A549 (cell line): ENCODE measurements at regions not wholly inside any gene's neighbourhood (a gene's known extent, or its start where the extent isn't known, plus 50 kb on each side); places are given as distances from the start of the nearest gene placed in this dataset.

Source experiments
- ATAC-seq, 2 experiments: fragments of 200-7000 bp in 1 of 2; fragments of >200 bp in 1 of 2; cut with Nextera tagmentation in 1 of 2; cut with Tn5 transposase in 1 of 2; 3 replicates each; pipeline versions ENCODE4 v1.8.0 to v1.9.1; 2018 to 2020; ENCODE audit warnings: mild to moderate bottlenecking in 1 of 2, moderate library complexity in 1 of 2
- CTCF ChIA-PET: fragments of 300-600 bp; sonication (Branson Sonifier 250); formaldehyde crosslinking; extraction: SDS; loops from one replicate; lab custom pipeline; 2021; ENCODE audit warnings: antibody characterized with exemption, inconsistent platforms; lab: Yijun Ruan, JAX
- POLR2A ChIA-PET: fragments of 350-600 bp; formaldehyde crosslinking; extraction: SDS; loops from one replicate; lab custom pipeline; 2021; ENCODE audit warnings: antibody characterized with exemption, inconsistent platforms; lab: Yijun Ruan, JAX
- DNase-seq, 2 experiments: peaks; one replicate each; pipeline versions ENCODE4 v3.0.0 to v3.0.0-alpha.2; 2011 to 2016; ENCODE audit warnings: low read depth in 1 of 2, low spot score in 1 of 2
- FAIRE-seq: peaks from 2 replicates; lab custom pipeline; 2011; peaks lifted over from hg19 to GRCh38; lab: Jason Lieb, UNC
- H3K27ac ChIP-seq, 2 experiments: fragments of >200 bp; sonication (Bioruptor Twin); formaldehyde crosslinking; 3 replicates each; pipeline ENCODE4 v1.5.1; 2016 to 2017
- H3K4me1 ChIP-seq: fragments of >200 bp; sonication (Bioruptor Twin); formaldehyde crosslinking; 3 replicates; pipeline ENCODE4 v1.6.1; 2016
- H3K4me2 ChIP-seq: fragments of >200 bp; sonication (Bioruptor Twin); formaldehyde crosslinking; 3 replicates; pipeline ENCODE4 v1.6.1; 2016
- H3K4me3 ChIP-seq: fragments of >200 bp; sonication (Bioruptor Twin); formaldehyde crosslinking; 3 replicates; pipeline ENCODE4 v1.5.1; 2016
- H3K9me3 ChIP-seq: fragments of >200 bp; sonication (Bioruptor Twin); formaldehyde crosslinking; 3 replicates; pipeline ENCODE4 v1.6.1; 2016
- BHLHE40 ChIP-seq: IDR thresholded peaks from 2 replicates; pipeline ENCODE4 v1.6.1; 2012; ENCODE audit warnings: low read depth, low read length, inconsistent platforms
- CBX8 ChIP-seq: fragments of 200-600 bp; sonication (generic); IDR thresholded peaks from 2 replicates; pipeline ENCODE4 v1.6.1; 2016
- CHD2 ChIP-seq: fragments of 150-350 bp; IDR thresholded peaks from 2 replicates; pipeline ENCODE4 v1.6.1; 2014; ENCODE audit warnings: low read length; ENCODE audit not compliant: partially characterized antibody
- CHD4 ChIP-seq: fragments of 200-600 bp; sonication (generic); IDR thresholded peaks from 2 replicates; pipeline ENCODE4 v1.6.1; 2016; ENCODE audit warnings: antibody characterized with exemption, mild to moderate bottlenecking, borderline replicate concordance
- CTCF ChIP-seq: fragments of >200 bp; sonication (Bioruptor Twin); formaldehyde crosslinking; IDR thresholded peaks from 3 replicates; pipeline ENCODE4 v1.5.1; 2016
- E2F6 ChIP-seq: IDR thresholded peaks from 2 replicates; pipeline ENCODE4 v1.6.1; 2012; ENCODE audit warnings: low read depth, borderline replicate concordance
- FOSL2 ChIP-seq, 2 experiments: fragments of 450-650 bp in 1 of 2; fragments of >200 bp in 1 of 2; sonication (Bioruptor Twin) in 1 of 2; formaldehyde crosslinking; IDR thresholded peaks; 2 replicates each; pipeline versions ENCODE4 v1.5.0 to v1.6.1; 2016 to 2020; ENCODE audit warnings: mild to moderate bottlenecking in 1 of 2, moderate library complexity in 1 of 2
- FOXS1 ChIP-seq: fragments of 250-450 bp; sonication (Bioruptor Pico); IDR thresholded peaks from 2 replicates; pipeline ENCODE4 v1.5.0; 2020; ENCODE audit warnings: mild to moderate bottlenecking, moderate library complexity
- HEYL ChIP-seq: fragments of 250-450 bp; sonication (Bioruptor Pico); IDR thresholded peaks from 2 replicates; pipeline ENCODE4 v1.8.0; 2021; ENCODE audit warnings: mild to moderate bottlenecking, moderate library complexity
- HMGXB4 ChIP-seq: fragments of 250-450 bp; sonication (Bioruptor Pico); IDR thresholded peaks from 2 replicates; pipeline ENCODE4 v1.5.0; 2021; ENCODE audit warnings: mild to moderate bottlenecking, moderate library complexity, borderline replicate concordance
- HOXA7 ChIP-seq: fragments of 250-450 bp; sonication (Bioruptor Pico); IDR thresholded peaks from 2 replicates; pipeline ENCODE4 v1.5.0; 2020; ENCODE audit warnings: mild to moderate bottlenecking, moderate library complexity
- JUNB ChIP-seq: fragments of >200 bp; sonication (Bioruptor Twin); formaldehyde crosslinking; IDR thresholded peaks from 2 replicates; pipeline ENCODE4 v1.6.1; 2016
- MAX ChIP-seq: IDR thresholded peaks from 2 replicates; pipeline ENCODE4 v1.6.1; 2012
- MAZ ChIP-seq: fragments of 150-350 bp; IDR thresholded peaks from 2 replicates; pipeline ENCODE4 v1.6.1; 2014; ENCODE audit warnings: antibody characterized with exemption, low read depth, low read length, borderline replicate concordance
- MYC ChIP-seq: IDR thresholded peaks from 2 replicates; pipeline ENCODE4 v1.6.1; 2012; ENCODE audit warnings: mild to moderate bottlenecking, inconsistent platforms, low read length, improper control_type of control experiment, borderline replicate concordance
- PHF8 ChIP-seq: fragments of 200-600 bp; sonication (generic); IDR thresholded peaks from 2 replicates; pipeline ENCODE4 v1.6.1; 2016; ENCODE audit warnings: low read depth, mild to moderate bottlenecking, antibody characterized with exemption, moderate library complexity, borderline replicate concordance
- RAD21 ChIP-seq, 2 experiments: fragments of >200 bp in 1 of 2; sonication (Bioruptor Twin) in 1 of 2; formaldehyde crosslinking in 1 of 2; IDR thresholded peaks in 1 of 2; conservative IDR thresholded peaks in 1 of 2; 2 replicates in 1 of 2; 3 replicates in 1 of 2; pipeline ENCODE4 v1.6.1; 2012 to 2018; ENCODE audit warnings: inconsistent platforms in 1 of 2
- REST ChIP-seq: fragments of 200-600 bp; sonication (generic); IDR thresholded peaks from 2 replicates; pipeline ENCODE4 v1.6.1; 2016; ENCODE audit warnings: antibody characterized with exemption, mild to moderate bottlenecking, moderate library complexity
- ZFP36 ChIP-seq: fragments of 450-650 bp; IDR thresholded peaks from 2 replicates; pipeline ENCODE4 v1.6.1; 2014; ENCODE audit warnings: borderline replicate concordance; ENCODE audit not compliant: partially characterized antibody
- ZSCAN20 ChIP-seq: fragments of 250-450 bp; sonication (Bioruptor Pico); IDR thresholded peaks from 2 replicates; pipeline ENCODE4 v1.8.0; 2022; ENCODE audit warnings: mild to moderate bottlenecking, moderate library complexity
- WGBS: methylation state at CpG from one replicate; pipeline ENCODE4 v1.1.6; 2017; ENCODE audit errors: missing lambda C conversion rate; 5-methylcytosine and 5-hydroxymethylcytosine counted together
- TF ChIP-seq, protein P1 (sequence below): fragments of 450-650 bp; IDR thresholded peaks from 2 replicates; pipeline ENCODE4 v1.6.1; 2014; ENCODE audit warnings: antibody characterized with exemption
- TF ChIP-seq, protein P2 (sequence below): fragments of >200 bp; sonication (Bioruptor Twin); formaldehyde crosslinking; IDR thresholded peaks from 2 replicates; pipeline ENCODE4 v1.6.1; 2016

DNA sequence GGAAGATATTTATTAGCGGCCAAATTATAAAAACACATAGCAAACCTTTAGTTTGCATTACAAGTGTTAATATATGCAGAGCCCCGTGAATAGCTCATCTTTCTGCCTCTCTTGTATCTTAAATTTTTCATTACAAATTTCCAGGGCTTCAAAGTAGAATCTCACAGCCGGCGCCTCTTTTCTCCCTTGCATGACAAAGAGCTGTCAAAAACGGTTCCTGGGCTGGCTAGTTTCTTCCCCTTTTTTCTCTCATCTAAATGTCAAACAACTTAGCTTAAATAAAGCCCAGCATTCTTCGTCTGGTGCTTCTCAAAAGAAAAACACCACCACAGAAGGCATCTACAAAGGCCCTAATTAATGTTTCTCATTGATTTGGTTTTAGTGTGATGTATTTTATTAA lies 253.0 kb downstream of the INSC start:
- ChIA-PET CTCF (no interaction called here), POLR2A (no interaction called here)
- H3K27ac ChIP-seq: no peak overlapping the region
- TF ChIP-seq JUNB: no peak
- TF ChIP-seq HMGXB4 (CRISPR knock-in tag): no peak
- TF ChIP-seq HEYL (CRISPR knock-in tag): no peak
- TF ChIP-seq CTCF: no peak
- TF ChIP-seq, protein P1, sequence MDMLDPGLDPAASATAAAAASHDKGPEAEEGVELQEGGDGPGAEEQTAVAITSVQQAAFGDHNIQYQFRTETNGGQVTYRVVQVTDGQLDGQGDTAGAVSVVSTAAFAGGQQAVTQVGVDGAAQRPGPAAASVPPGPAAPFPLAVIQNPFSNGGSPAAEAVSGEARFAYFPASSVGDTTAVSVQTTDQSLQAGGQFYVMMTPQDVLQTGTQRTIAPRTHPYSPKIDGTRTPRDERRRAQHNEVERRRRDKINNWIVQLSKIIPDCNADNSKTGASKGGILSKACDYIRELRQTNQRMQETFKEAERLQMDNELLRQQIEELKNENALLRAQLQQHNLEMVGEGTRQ: no peak
- 18% methylated on average over 6 of the region's 6 CpGs for WGBS
- DNase-seq: no peak
- no peak overlapping the region for H3K4me2 ChIP-seq
- FAIRE-seq: no peak
- no peaks in the 10 kb centered on the region for H3K4me1 ChIP-seq
- no peaks in the 10 kb centered on the region for H3K9me3 ChIP-seq
- no peak for ATAC-seq
- no peak overlapping the region for H3K4me3 ChIP-seq

DNA sequence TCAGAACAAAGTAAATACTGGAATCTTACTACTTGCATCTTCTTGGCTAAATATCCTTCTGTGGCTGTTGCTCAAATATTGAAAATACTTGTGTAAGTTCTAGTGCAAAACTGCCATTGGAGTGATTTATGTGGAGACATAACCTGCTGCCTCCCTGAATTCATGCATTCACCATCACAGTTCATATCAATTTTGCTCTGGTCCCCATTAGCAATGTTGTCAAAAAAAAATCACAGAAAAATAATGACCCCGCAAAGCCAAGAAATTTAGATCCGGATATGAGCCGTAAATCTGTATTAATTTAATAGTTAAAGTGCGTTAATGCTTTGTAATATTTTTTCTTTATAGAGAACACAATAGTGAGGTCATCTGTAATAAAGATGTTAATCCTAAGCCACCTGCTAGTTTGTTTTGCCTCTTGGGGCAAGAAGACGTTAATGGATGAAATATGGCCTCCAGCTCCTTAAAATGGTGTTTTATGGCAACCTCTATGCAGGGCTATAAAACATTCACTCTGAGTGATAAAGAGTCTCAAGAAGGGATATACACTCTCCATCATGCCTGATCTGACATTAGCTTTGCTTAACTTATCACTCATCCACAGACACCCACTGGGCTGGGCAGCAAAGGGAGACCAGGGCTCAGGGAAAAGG lies 255.9 kb downstream of the INSC start:
- FAIRE-seq: no peak
- no peaks in the 10 kb centered on the region for H3K4me1 ChIP-seq

GRCh38 chr11:15371533-15371932 lies 256.8 kb downstream of the INSC start:
- Histone ChIP-seq H3K4me3 (no peak overlapping the region), H3K4me2 (no peak overlapping the region), H3K9me3 (no peaks in the 10 kb centered on the region), H3K4me1 (no peaks in the 10 kb centered on the region), H3K27ac (no peak overlapping the region)
- TF ChIP-seq E2F6 (no peak), FOSL2 (IDR thresholded peaks at IDR 0.05) (no peak), FOSL2 (CRISPR knock-in tag; IDR thresholded peaks at IDR 0.05) (no peak), BHLHE40 (no peak), MYC (no peak), FOXS1 (CRISPR knock-in tag) (no peak), PHF8 (no peak), MAX (no peak), HEYL (CRISPR knock-in tag) (no peak), HOXA7 (CRISPR knock-in tag) (no peak), MAZ (no peak), REST (no peak), ZFP36 (no peak), RAD21 (conservative IDR thresholded peaks at IDR 0.05 in 1 of 2, IDR thresholded peaks at IDR 0.05 in 1 of 2) (no peak)
- TF ChIP-seq, protein P2, sequence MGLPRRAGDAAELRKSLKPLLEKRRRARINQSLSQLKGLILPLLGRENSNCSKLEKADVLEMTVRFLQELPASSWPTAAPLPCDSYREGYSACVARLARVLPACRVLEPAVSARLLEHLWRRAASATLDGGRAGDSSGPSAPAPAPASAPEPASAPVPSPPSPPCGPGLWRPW: no peak
- POLR2A ChIA-PET: no interaction called here
- CTCF ChIA-PET: no interaction called here
- no peak for DNase-seq
- no peak for ATAC-seq
- FAIRE-seq: no peak
- 7% methylated on average over 1 of the region's 1 CpG for WGBS

More for the DNA sequence above, 255.9 kb downstream of the INSC start:
- TF ChIP-seq CHD2 (no peak), HOXA7 (CRISPR knock-in tag) (no peak), CBX8 (no peak), CHD4 (no peak), ZSCAN20 (CRISPR knock-in tag) (no peak)
- TF ChIP-seq, all 56 proteins: peak for 0
- Histone ChIP-seq H3K27ac (no peak overlapping the region), H3K4me2 (no peak overlapping the region), H3K9me3 (no peaks in the 10 kb centered on the region), H3K4me3 (no peak overlapping the region)
- no peak for DNase-seq
- CTCF ChIA-PET: no interaction called here
- WGBS: 70% methylated on average over 5 of the region's 5 CpGs
- ATAC-seq: no peak
- POLR2A ChIA-PET: no interaction called here
